ENCODE measurements at regions not wholly inside any gene's neighbourhood (a gene's known extent, or its start where the extent isn't known, plus 50 kb on each side); places are given as distances from the start of the nearest gene placed in this dataset.
"Not testable (repeated sequence)": the region's sequence is repeated elsewhere in the genome, so short reads cannot be mapped to it uniquely, and the experiment has no call there.

GRCh38 chr1:172728705-172729104 lies 69.8 kb downstream of the FASLG start:
- H2AFZ ChIP-seq (ENCODE audit: low read length, unreplicated experiment); H3K27ac ChIP-seq (ENCODE audit: low read depth, low read length); H3K4me1 ChIP-seq (ENCODE audit: control insufficient read depth, insufficient read depth, low read length, unreplicated experiment); H3K27me3 ChIP-seq (ENCODE audit: insufficient read depth, low read length); H3K79me2 ChIP-seq (ENCODE audit: control insufficient read depth, insufficient read depth, low read length, unreplicated experiment); H3K4me3 ChIP-seq (ENCODE audit: low read depth, low read length); H3K36me3 ChIP-seq (ENCODE audit: insufficient read depth, low read length): not testable (repeated sequence)

- Histone ChIP-seq H2AFZ (ENCODE audit: low read length, unreplicated experiment) (no peak overlapping the region), H3K27ac (ENCODE audit: low read depth, low read length) (no peak overlapping the region), H3K4me3 (ENCODE audit: low read depth, low read length) (no peak overlapping the region), H3K27me3 (ENCODE audit: insufficient read depth, low read length) (no peaks in the 10 kb centered on the region), H3K4me1 (ENCODE audit: control insufficient read depth, insufficient read depth, low read length, unreplicated experiment) (no peaks in the 10 kb centered on the region), H3K79me2 (ENCODE audit: control insufficient read depth, insufficient read depth, low read length, unreplicated experiment) (no peaks in the 10 kb centered on the region), H3K36me3 (ENCODE audit: insufficient read depth, low read length) (no peaks in the 10 kb centered on the region)
These were observed 73.5 kb downstream of the FASLG start for GRCh38 chr1:172732427-172732826.

- Histone ChIP-seq H3K79me2 (ENCODE audit: control insufficient read depth, insufficient read depth, low read length, unreplicated experiment) (no peaks in the 10 kb centered on the region), H3K27ac (ENCODE audit: low read depth, low read length) (no peak overlapping the region), H3K36me3 (ENCODE audit: insufficient read depth, low read length) (no peaks in the 10 kb centered on the region), H3K27me3 (ENCODE audit: insufficient read depth, low read length) (no peaks in the 10 kb centered on the region), H3K4me1 (ENCODE audit: control insufficient read depth, insufficient read depth, low read length, unreplicated experiment) (no peaks in the 10 kb centered on the region), H3K4me3 (ENCODE audit: low read depth, low read length) (no peak overlapping the region), H2AFZ (ENCODE audit: low read length, unreplicated experiment) (no peak overlapping the region)
These were observed 74.9 kb downstream of the FASLG start for GRCh38 chr1:172733815-172734214.

- H3K27ac ChIP-seq (ENCODE audit: low read depth, low read length), result no peak overlapping the region
- no peak overlapping the region for H3K4me3 ChIP-seq (ENCODE audit: low read depth, low read length)
- no peak overlapping the region for H2AFZ ChIP-seq (ENCODE audit: low read length, unreplicated experiment)
- H3K4me1 ChIP-seq (ENCODE audit: control insufficient read depth, insufficient read depth, low read length, unreplicated experiment), result peaks cover 7% of the 10 kb centered on the region
- no peaks in the 10 kb centered on the region for H3K79me2 ChIP-seq (ENCODE audit: control insufficient read depth, insufficient read depth, low read length, unreplicated experiment)
- H3K36me3 ChIP-seq (ENCODE audit: insufficient read depth, low read length), result no peaks in the 10 kb centered on the region
- no peaks in the 10 kb centered on the region for H3K27me3 ChIP-seq (ENCODE audit: insufficient read depth, low read length)
These were observed 79.5 kb downstream of the FASLG start for GRCh38 chr1:172738389-172738788.

GRCh38 chr1:172742599-172743500 lies 83.9 kb downstream of the FASLG start:
- Histone ChIP-seq H3K4me3 (ENCODE audit: low read depth, low read length) (no peak overlapping the region), H3K79me2 (ENCODE audit: control insufficient read depth, insufficient read depth, low read length, unreplicated experiment) (no peaks in the 10 kb centered on the region), H3K4me1 (ENCODE audit: control insufficient read depth, insufficient read depth, low read length, unreplicated experiment) (peaks cover 34% of the 10 kb centered on the region), H3K36me3 (ENCODE audit: insufficient read depth, low read length) (no peaks in the 10 kb centered on the region), H3K27me3 (ENCODE audit: insufficient read depth, low read length) (no peaks in the 10 kb centered on the region), H3K27ac (ENCODE audit: low read depth, low read length) (peak overlapping the region; percentile 11; the same call in 1 of the 2 replicates), H2AFZ (ENCODE audit: low read length, unreplicated experiment) (no peak overlapping the region)

- no peaks in the 10 kb centered on the region for H3K36me3 ChIP-seq (ENCODE audit: insufficient read depth, low read length)
- H3K27ac ChIP-seq (ENCODE audit: low read depth, low read length), result peak overlapping the region; percentile 92
- no peak overlapping the region; the same call in 1 of the 2 replicates for H3K4me3 ChIP-seq (ENCODE audit: low read depth, low read length)
- peaks cover 34% of the 10 kb centered on the region for H3K4me1 ChIP-seq (ENCODE audit: control insufficient read depth, insufficient read depth, low read length, unreplicated experiment)
- H2AFZ ChIP-seq (ENCODE audit: low read length, unreplicated experiment), result peak overlapping the region; percentile 43
- H3K79me2 ChIP-seq (ENCODE audit: control insufficient read depth, insufficient read depth, low read length, unreplicated experiment), result no peaks in the 10 kb centered on the region
- no peaks in the 10 kb centered on the region for H3K27me3 ChIP-seq (ENCODE audit: insufficient read depth, low read length)
These were observed 86.1 kb downstream of the FASLG start for GRCh38 chr1:172745014-172745413.

- peak overlapping the region; percentile 92 for H3K27ac ChIP-seq (ENCODE audit: low read depth, low read length)
- H2AFZ ChIP-seq (ENCODE audit: low read length, unreplicated experiment), result peak overlapping the region; percentile 6
- H3K4me1 ChIP-seq (ENCODE audit: control insufficient read depth, insufficient read depth, low read length, unreplicated experiment), result peaks cover 34% of the 10 kb centered on the region
- no peaks in the 10 kb centered on the region for H3K27me3 ChIP-seq (ENCODE audit: insufficient read depth, low read length)
- peak overlapping the region; percentile 13 for H3K4me3 ChIP-seq (ENCODE audit: low read depth, low read length)
- H3K79me2 ChIP-seq (ENCODE audit: control insufficient read depth, insufficient read depth, low read length, unreplicated experiment), result no peaks in the 10 kb centered on the region
- H3K36me3 ChIP-seq (ENCODE audit: insufficient read depth, low read length), result no peaks in the 10 kb centered on the region
These were observed 87.4 kb downstream of the FASLG start for GRCh38 chr1:172746091-172746949.

GRCh38 chr1:172748201-172748600 lies 89.3 kb downstream of the FASLG start:
- Histone ChIP-seq H3K27me3 (ENCODE audit: insufficient read depth, low read length) (no peaks in the 10 kb centered on the region), H3K4me1 (ENCODE audit: control insufficient read depth, insufficient read depth, low read length, unreplicated experiment) (peaks cover 28% of the 10 kb centered on the region), H3K27ac (ENCODE audit: low read depth, low read length) (no peak overlapping the region), H3K4me3 (ENCODE audit: low read depth, low read length) (no peak overlapping the region), H3K79me2 (ENCODE audit: control insufficient read depth, insufficient read depth, low read length, unreplicated experiment) (no peaks in the 10 kb centered on the region), H2AFZ (ENCODE audit: low read length, unreplicated experiment) (no peak overlapping the region), H3K36me3 (ENCODE audit: insufficient read depth, low read length) (no peaks in the 10 kb centered on the region)

- Histone ChIP-seq H2AFZ (ENCODE audit: low read length, unreplicated experiment) (no peak overlapping the region), H3K4me3 (ENCODE audit: low read depth, low read length) (no peak overlapping the region), H3K36me3 (ENCODE audit: insufficient read depth, low read length) (no peaks in the 10 kb centered on the region), H3K27me3 (ENCODE audit: insufficient read depth, low read length) (no peaks in the 10 kb centered on the region), H3K27ac (ENCODE audit: low read depth, low read length) (no peak overlapping the region), H3K4me1 (ENCODE audit: control insufficient read depth, insufficient read depth, low read length, unreplicated experiment) (peaks cover 6% of the 10 kb centered on the region), H3K79me2 (ENCODE audit: control insufficient read depth, insufficient read depth, low read length, unreplicated experiment) (no peaks in the 10 kb centered on the region)
These were observed 92.8 kb downstream of the FASLG start for GRCh38 chr1:172751683-172752082.

- Histone ChIP-seq H3K27me3 (ENCODE audit: insufficient read depth, low read length) (no peaks in the 10 kb centered on the region), H3K4me1 (ENCODE audit: control insufficient read depth, insufficient read depth, low read length, unreplicated experiment) (no peaks in the 10 kb centered on the region), H2AFZ (ENCODE audit: low read length, unreplicated experiment) (no peak overlapping the region), H3K27ac (ENCODE audit: low read depth, low read length) (no peak overlapping the region), H3K4me3 (ENCODE audit: low read depth, low read length) (no peak overlapping the region), H3K36me3 (ENCODE audit: insufficient read depth, low read length) (no peaks in the 10 kb centered on the region), H3K79me2 (ENCODE audit: control insufficient read depth, insufficient read depth, low read length, unreplicated experiment) (no peaks in the 10 kb centered on the region)
These were observed 95.1 kb downstream of the FASLG start for GRCh38 chr1:172753964-172754363.
